ENCODE measurements at regions not wholly inside any gene's neighbourhood (a gene's known extent, or its start where the extent isn't known, plus 50 kb on each side); places are given as distances from the start of the nearest gene placed in this dataset.
A peak's percentile ranks its signal among the peaks of the same experiment; 100 is the strongest.

DNA sequence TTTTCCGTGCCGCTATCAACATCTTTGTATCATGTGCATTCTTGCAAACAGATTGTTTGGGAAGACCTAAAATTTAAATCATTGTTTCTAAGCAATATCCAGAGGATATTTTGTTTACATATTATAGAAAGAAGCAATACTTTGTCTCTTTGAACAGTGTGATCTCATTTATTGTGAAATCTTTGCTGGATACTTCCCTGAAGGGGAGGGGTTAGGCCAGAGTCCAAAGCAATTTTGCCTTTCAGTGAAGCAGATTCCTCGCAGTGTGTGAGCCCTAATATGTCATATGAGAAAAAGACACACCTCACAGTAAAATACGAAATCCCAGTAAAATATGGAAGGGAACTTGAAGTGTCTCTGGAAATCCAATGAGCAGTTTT is 158.7 kb upstream of the SLCO3A1 start:
- TF ChIP-seq, protein P1, sequence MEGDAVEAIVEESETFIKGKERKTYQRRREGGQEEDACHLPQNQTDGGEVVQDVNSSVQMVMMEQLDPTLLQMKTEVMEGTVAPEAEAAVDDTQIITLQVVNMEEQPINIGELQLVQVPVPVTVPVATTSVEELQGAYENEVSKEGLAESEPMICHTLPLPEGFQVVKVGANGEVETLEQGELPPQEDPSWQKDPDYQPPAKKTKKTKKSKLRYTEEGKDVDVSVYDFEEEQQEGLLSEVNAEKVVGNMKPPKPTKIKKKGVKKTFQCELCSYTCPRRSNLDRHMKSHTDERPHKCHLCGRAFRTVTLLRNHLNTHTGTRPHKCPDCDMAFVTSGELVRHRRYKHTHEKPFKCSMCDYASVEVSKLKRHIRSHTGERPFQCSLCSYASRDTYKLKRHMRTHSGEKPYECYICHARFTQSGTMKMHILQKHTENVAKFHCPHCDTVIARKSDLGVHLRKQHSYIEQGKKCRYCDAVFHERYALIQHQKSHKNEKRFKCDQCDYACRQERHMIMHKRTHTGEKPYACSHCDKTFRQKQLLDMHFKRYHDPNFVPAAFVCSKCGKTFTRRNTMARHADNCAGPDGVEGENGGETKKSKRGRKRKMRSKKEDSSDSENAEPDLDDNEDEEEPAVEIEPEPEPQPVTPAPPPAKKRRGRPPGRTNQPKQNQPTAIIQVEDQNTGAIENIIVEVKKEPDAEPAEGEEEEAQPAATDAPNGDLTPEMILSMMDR (IDR thresholded peaks at IDR 0.05): no peak
- TF ChIP-seq POLR2A (IDR thresholded peaks at IDR 0.05) (no peak), POLR2AphosphoS5 (IDR thresholded peaks at IDR 0.05; ENCODE audit: insufficient read depth in 1 of 2, low read depth in 1 of 2) (peak in 1 of 2 donors; percentile 89)
